Activated naive CD4-positive, alpha-beta T cell treated with Interleukin-2 at 50 U/mL for 16 hours (primary cell): ENCODE measurements at regions not wholly inside any gene's neighbourhood (a gene's known extent, or its start where the extent isn't known, plus 50 kb on each side); places are given as distances from the start of the nearest gene placed in this dataset.
"Not testable (repeated sequence)": the region's sequence is repeated elsewhere in the genome, so short reads cannot be mapped to it uniquely, and the experiment has no call there.

Experiments used
- DNase-seq: peaks from one replicate; pipeline ENCODE4 v3.0.0-alpha.2; 2020

DNA sequence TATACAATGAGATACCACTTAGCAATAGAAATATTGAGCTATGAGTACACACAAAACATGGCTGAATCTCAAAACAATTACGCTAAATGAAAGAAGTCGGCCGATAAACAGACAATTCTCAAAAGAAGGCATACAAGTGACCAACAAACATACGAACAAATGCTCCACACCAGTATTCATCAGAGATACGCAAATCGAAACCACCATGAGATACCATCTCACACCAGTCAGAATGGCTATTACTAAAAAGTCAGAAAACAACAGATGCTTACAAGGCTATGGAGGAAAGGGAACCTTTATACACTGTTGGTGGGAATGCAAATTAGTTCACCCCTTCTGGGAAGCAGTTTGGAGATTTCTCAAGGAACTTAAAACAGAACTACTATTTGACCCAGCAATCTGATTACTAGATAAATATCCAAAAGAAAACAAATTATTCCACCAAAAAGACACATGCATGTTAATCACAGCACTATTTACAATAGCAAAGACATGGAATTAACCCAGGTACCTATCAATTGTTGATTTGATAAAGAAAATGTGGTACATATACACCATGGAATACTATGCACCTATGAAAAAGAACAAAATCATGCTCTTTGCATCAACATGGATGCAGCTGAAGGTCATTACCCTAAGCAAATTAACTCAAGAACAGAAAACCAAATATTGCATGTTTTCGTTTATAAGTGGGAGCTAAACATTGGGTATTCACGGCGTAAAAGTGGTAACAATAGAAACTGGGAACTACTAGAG lies 90.9 kb upstream of the GRAMD1B start:
- DNase-seq, result no peak

DNA sequence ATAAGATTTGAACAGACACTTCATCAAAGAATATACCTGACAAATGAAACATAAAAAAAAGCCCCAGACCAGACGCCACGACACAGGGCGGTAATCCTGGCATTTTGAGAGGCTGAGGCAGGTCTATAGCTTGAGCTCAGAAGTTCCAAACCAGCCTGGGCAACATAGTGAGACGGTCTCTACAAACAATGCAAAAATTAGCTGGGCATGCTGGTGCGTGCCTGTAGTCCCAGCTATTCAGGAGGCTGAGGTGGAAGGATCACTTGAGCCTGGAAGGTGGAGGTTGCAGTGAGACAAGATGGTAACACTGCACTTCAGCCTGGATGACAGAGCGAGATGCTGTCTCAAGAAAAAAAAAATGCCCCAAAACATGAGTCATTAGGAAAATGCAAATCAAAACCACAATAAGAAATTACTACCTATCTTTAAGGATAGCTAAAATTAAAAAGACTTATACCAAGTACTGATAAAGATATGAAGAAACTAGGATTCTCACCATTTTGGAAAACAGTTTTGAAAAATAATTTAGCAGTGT lies 91.7 kb upstream of the GRAMD1B start:
- DNase-seq, result no peak

DNA sequence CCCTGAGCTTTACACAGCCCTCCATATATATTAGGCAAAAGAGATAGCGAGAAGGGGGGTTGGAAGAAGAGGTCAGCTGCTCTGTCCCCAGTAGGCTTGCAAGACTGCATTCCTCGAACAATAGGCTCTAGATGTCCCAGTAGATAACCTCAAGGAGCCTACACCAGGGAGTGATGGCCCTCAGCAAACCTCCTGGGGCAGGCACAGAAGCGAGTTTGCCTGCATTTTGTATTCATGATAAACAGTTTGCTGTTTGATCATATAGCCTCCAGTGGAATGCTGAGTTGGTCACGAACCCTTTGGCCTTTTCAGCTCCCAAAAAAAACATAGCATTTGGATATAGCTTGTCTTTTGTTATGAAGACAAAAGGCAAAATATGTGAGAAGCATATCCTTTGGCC lies 95.1 kb upstream of the GRAMD1B start:
- DNase-seq, result no peak

DNA sequence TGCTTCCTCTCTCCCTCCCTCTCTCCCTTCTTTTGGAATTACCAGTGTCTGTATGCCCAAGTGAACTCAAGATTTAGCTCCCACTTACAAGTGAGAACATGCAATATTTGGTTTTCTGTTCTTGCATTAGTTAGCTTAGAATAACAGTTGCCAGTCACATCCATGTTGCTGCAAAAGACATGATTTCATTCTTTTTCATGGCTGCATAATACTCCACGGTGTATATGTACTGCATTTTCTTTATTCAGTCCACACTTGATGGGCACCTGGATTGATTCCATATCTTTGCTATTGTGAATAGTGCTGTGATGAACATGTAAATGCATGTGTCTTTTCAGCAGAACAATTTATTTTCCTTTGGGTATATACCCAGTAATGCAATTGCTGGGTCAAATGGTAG lies 97.5 kb upstream of the GRAMD1B start:
- not testable (repeated sequence) for DNase-seq

DNA sequence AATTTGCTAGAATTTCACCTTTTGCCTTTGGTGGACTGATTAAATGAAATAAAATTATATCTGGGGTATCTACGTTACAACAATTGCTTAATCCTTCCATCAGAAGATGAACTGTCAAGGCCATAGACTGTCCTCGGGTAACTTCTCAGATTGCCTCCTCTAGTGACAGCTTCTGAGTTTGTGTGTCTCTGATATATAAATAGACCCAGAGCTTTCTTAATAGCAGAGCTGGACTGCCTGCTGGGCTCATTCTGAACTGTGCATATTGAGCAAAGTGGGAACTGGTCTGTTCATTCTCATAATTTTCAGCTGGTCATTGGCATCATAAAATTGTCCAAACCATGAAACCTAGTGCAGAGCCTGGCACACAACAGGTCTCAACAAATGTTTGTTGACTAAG lies 99.1 kb upstream of the GRAMD1B start:
- no peak for DNase-seq

DNA sequence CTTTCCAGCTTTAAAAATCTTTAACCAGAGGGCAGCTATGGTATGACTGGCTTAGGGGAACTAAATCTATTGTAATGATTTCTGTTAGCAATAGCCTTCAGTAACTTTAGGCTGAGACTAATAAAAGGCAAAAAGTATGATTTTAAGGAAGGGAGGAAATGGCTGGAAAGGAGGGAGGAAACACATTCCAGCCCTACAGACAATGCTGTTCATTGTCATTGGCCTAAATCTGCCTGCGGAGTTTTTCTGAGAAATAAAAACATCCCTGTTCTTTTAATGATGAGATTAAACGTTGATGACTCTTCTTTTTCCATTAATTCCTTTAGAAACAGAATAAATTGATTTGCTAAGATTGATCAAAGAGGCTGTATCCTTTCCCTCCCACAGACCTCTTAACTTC lies 99.6 kb upstream of the GRAMD1B start:
- no peak for DNase-seq

DNA sequence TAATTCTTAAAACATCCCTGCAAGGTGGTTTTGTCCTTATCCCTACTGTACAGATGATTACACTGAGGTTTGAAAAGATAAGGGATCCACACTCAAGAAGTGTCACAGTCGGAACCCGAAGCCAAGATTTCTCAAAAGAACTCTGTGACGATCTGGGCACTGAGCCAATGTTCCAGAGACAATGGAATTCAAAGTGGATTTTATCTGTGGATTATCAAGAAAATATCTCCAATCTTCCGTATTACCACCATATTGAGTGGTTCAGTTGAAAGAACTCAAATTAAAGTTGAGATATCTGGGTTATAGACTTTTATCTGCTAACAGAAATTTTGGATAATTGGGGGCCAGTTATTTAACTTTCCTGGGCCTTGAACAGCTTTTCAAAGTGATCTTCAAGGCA lies 100.0 kb upstream of the GRAMD1B start:
- no peak for DNase-seq

DNA sequence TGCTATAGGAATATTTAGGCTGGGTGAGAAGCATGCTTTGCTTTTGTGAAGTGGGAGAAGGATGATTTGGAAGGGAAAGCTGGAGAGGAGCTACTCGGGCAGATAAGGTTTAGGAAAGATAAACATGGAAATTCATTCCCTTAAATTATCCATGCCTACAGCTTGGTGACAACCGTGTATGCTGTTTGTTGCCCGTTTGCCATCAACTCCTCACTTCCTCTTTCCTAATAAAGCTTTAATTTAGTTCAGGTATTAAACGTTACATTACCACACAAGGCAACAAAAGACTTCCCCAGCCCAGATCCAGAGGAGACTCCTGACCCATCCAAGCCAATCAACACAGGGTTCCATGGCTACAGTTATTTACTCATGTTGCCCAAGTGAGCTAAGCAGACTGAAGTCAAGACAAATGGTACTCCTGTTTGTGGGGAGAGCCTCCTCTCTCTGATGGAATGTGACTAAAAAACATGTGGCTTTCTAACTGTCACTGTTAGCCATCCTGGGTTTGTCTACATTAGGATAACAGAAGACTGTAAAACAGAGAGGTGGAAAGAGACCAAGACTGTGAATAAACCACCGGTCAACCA lies 101.7 kb upstream of the GRAMD1B start:
- no peak for DNase-seq

DNA sequence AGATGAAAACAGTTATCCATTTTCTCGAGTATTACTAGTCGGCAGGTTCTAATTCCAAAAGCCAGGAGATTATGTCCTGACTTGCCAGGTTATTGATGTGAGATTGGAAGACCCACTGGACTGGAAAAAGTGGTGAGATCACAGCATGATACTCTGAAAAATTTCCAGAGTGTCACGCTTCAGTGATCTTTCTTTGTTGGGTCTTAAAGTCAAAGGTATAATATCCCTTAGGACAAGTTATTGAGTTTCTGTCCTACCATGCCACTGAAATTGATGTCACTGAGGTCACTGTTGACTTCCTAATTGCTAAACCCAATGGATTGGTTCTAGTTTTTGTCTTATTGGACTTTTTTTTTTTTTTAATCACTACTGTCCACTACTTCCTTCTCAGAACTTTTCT lies 104.5 kb upstream of the GRAMD1B start:
- DNase-seq, result no peak

DNA sequence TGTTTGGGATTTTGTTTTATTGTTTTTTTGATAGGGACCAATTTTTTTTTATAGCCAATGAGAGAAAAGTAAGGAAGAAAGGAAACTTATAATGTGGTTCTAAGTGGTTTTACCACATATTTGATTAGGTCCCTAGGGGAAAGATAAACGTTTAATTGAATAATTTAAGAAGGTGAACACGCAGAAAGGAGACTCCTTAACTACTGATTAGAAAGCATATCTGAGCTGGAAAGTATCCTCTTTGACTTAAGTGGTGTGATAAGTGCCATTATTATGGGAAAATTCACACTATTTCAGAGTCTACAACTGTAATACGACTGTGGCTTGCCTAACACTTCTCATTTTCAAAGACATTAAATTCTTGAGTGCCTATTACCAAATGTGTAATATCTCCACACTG lies 106.5 kb upstream of the GRAMD1B start:
- DNase-seq, result no peak

DNA sequence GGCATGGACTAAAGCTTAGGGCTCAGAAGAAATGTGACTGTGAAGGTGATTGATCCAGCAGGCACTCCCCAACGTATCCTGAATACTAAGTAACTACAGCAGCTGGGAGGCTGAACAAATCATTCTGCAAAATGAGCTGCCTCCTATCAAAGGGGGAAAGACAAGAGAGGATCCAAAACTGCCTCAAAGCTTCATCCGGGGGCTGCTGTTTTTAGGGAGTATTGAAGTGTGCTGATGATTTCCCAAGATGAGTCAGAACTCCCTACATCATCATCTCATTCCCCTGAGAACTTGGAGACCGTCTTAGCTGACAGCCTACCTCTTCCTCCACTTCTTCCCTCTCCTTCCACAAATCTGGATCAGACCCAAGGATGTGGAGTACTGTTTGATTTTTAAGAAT lies 108.4 kb upstream of the GRAMD1B start:
- no peak for DNase-seq

DNA sequence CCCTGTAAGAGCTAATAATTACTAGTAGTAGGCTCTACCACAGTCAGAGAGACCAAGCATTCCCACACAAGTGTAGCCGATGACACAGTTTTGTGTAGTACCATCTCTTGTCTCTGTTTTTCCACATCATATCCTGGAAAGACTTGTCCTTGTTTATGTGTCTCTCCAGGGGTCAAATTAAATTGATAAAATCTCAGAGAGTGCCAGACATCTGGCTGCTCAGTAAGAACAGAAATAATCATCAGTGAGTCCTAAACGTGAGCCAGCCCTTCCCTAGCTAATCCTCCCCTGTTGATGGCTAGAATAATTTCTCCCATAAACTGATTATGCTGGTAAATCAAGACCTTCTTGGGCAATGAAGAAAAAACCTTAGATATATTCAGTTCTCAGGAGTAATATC lies 111.4 kb upstream of the GRAMD1B start:
- no peak for DNase-seq

DNA sequence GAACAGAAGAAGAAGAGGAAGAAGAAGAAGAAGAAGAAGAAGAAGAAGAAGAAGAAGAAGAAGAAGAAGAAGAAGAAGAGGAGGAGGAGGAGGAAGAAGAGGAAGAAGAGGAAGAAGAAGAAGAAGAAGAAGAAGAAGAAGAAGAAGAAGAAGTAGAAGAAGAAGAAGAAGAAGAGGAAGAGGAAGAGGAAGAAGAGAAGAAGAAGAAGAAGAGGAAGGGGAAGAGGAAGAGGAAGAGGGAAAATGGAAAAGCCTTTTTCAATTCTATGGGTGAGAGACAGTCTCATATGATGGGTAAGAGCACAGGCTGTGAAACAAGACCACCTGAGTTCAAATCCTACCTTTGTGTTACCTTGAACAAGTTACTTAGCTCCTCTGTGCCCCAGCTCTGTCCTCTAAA lies 111.9 kb upstream of the GRAMD1B start:
- not testable (repeated sequence) for DNase-seq

DNA sequence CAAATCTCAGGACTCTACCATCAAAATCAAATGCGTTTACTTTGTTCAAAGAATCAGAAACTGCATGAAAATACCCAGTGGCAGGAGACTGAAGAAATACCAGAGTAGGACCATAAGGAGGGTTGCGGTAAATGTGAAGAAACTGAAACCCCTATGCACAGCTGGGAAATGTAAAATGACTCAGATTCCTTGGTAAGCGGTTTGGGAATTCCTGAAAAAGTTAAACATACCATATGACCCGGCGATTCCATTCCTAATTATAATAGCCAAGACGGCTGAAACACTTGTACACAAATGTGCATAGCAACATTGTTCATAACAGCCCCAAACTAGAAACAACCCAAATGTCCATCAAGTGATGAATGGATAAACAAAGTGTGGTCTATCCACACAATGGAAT lies 114.1 kb upstream of the GRAMD1B start:
- no peak for DNase-seq

DNA sequence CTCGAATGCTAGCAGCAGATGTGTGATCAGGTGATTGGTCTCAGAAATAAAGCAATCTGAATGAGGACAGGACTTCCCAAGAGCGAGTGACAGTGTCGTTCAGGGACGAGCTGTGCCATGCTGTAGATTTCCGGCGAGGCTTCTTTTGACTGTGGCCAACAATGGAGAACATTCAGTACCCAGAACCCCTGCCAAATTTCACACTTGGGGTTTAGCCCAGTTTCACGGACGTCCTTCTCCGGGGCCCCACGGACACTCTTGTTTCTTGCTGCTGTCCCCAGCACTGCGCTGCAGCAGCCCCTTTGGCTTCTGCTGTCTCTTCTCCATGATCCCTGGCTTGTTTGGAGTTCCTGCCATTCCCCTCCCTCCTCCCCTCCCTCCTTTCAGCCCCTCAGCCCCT lies 115.1 kb upstream of the GRAMD1B start:
- DNase-seq, result no peak

DNA sequence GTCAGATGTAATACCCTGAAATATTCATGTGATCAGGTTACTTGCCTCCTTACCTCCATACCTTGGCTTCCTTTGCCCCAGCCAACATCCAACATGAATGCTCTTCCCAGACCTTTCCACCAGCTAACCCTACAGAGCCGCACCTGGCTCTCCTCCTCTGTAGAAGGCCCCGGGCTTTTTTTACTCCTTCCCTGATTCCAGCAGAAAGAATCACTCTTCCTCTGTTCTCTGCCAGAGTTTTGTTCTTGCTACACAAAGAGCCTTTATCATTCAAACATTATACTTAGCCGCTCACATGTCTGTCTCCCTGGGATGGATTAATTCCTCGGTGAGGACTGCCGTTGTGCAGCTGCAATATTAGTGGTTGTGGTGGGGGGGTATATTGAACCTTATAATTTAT lies 116.8 kb upstream of the GRAMD1B start:
- no peak for DNase-seq

DNA sequence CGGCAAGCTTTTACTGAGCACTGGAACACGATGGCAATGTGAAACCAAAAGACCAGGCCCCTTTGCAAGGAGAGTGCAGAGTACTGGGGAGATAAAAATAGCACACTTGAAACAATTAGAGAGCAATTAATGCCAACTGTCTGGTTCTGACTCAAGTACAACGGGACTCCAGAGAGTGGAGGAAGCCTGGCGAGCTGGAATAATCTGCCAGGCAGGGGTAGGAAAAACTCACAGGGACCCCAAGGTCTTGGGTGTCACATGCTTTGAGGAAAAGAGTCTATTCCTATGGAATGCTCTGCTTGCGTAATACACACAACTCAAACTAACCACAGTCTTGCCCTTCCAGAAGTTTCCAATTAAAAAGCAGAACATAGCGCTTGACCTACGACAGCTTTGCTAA lies 113.0 kb upstream of the CLMP start:
- DNase-seq, result no peak

DNA sequence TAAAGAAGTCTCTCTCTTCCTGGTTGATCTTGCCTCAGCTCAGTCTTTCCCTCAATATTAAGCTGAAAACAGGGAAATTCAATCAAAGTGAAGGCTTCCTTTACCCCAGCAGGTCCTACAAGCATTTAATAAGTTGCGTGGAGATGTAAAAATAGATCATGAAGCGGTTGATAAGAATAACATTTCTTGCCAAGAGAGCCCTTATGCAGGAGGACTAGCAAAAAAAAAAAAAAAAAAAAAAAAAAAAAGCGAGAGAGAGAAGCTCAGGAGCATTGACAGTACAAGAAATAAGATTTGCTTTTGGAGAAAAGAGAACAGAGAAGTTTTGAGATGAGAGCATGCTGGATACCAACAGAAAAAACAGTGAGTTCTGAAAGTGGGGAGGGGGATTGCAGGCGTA lies 112.2 kb upstream of the CLMP start:
- DNase-seq, result no peak

DNA sequence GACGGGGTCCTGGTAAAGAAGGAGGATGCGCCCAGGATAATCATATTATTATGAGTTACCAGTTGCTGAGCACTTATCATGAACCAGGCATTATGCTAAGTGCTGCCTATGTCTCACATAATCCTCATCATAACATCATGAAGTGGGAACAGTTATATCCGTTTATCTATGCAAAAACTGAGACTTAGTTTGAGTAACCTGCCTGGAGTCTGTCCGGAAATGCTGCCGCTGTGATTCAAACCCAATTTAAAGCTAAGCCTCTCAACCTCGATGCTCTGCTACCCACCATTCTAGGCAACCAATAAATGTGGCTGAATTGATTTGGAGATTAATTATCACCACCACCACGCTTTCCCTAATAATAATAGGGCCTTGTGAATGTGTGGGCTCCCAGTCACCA lies 111.5 kb upstream of the CLMP start:
- DNase-seq, result no peak

DNA sequence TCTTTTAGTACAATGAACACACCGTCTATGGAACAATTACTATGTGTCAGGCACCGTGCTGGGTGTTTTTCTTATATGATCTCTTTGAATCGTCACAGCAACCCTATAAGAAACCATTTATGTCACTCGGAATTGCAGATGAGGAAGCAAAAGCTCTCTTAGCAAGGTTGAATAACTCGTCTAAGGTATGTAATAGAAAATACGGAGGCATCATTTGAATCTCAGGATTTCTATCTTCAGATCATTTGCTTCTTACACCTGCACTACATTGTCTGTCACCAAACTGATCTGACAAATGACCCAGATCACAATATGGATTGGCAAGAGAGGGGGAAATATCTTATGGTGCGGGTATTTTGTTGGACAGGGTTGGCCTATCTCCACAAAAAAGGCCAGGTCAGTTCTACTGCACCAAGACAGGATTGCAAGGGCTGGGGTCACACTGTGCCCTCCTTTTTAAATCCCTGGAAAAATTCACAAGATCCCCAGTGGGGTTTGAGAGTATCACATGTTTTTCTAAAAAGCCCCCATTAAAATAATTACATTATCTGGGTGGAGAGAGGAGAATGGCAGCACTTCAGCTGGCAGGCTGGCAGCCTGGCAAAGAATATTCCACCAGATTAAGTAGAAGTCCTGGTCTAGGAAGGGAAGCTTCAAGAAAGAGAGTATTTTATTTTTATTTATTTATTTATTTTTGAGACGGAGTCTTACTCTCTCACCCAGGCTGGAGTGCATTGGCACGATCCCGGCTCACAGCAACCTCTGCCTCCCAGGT lies 110.7 kb upstream of the CLMP start:
- DNase-seq, result no peak

DNA sequence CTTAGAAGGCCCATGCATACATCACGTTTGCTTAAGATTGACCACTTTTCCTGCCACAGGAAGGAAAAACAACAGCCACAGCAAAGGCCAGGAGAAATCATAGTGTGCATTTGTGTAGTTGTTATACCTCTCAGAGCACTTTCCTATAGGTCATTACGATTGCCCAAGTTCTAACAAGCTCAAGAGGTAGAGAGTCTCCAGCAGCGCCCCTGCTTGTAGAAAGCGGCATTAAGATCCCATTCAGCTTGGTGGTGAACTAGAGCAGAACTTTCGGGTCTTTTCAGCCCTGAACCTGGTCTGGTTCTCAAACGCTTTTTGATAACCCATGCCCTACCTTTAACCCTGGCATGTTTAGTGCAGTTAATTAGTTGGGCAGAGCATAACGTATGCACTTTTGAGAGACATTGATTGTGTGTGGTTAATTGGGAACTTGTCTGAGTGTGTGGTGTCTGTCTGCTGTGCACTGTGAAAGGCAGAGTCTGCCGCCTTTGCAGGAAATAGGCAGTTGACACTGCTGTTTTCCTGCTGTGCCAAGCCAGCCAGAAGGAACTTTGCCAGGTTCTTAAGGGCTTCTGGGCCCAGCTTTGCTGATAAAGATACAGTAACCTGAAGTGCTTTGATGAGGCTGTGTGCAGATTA lies 109.9 kb upstream of the CLMP start:
- DNase-seq, result no peak

DNA sequence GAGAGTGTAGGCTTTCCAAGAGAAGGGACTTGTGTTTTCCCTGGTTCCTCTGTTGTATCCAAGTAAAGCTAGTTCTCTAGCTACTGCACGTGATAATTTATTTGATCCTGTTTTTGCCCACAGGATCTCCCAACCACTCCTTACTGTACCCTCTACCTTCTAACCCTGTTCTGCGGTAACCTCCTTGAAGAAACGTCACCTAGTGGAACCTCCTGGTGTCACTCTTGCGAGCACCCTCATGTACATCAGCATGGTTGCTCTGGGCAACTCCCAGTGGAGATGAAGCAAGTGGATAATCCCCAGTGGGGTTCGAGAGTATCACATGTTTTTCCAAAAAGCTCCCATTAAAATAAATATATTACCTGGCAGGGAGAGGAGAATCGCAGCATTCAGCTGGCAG lies 108.9 kb upstream of the CLMP start:
- DNase-seq, result peak; percentile 6

DNA sequence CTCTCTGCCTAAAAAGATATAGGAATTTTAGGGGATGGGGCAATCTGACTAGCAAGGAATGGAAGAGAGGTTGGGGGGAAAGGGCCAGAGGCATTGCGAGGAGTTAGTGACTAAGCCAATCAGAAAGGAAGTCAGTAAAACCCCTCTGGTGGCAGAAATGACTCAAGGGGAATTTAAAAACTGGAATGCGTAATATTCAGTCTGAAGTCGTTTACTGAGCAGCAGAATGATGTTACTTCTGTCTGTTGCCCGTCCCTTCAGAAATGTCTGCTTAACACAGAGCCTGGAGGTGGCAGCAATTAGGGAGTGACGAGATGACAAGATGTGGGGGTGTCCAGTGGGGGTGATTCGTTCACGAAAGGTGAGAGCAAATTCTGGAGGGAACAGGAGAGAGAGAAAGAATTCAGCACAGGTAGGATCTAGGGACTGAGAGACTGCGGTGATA lies 107.7 kb upstream of the CLMP start:
- DNase-seq, result peak; percentile 43
